ENCODE measurements at regions not wholly inside any gene's neighbourhood (a gene's known extent, or its start where the extent isn't known, plus 50 kb on each side); places are given as distances from the start of the nearest gene placed in this dataset.

- no peaks in the 10 kb centered on the region for H3K27me3 ChIP-seq (ENCODE audit: control insufficient read depth, low read length)
Measured at GRCh38 chr4:45865781-45866180, 258.1 kb downstream of the GABRG1 start.

DNA sequence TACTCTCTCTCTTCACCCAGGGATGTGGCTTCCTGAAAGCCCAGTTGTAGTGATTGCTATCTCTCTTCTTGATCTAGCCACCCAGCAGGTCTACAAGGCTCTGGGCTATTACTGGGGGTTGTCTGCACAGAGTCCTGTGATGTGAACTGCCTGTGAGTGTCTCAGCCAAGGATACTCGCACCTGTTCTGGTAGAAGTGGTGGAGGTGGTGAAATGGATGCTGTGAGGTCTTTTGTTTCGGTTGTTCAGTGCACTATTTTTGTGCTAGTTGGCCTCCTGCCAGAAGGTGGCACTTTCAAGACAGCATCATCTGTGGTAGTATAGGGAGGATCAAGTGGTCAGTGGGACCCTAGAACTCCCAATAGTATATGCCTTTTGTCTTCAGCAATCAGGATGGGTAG is 268.0 kb downstream of the GABRG1 start:
- H3F3A ChIP-seq (ENCODE audit: control insufficient read depth, insufficient read depth): no peaks in the 10 kb centered on the region
- H3K27ac ChIP-seq (ENCODE audit: low read depth, low read length): no peak overlapping the region
- no peaks in the 10 kb centered on the region for H3K4me1 ChIP-seq (ENCODE audit: control insufficient read depth, low read length)
- H3K79me2 ChIP-seq (ENCODE audit: control insufficient read depth, low read length): no peaks in the 10 kb centered on the region
- H3K27me3 ChIP-seq (ENCODE audit: control insufficient read depth, low read length): no peaks in the 10 kb centered on the region
- no peaks in the 10 kb centered on the region for H3K9me2 ChIP-seq (replicated peaks; ENCODE audit: control insufficient read depth, low read length)
- no peak overlapping the region for H3K4me2 ChIP-seq (ENCODE audit: low read length)
- no peaks in the 10 kb centered on the region for H4K20me1 ChIP-seq (ENCODE audit: control insufficient read depth, insufficient read depth, low read depth, low read length)
- no peaks in the 10 kb centered on the region for H3K36me3 ChIP-seq (ENCODE audit: control insufficient read depth, low read length)
- TF ChIP-seq EZH2phosphoT487 (IDR thresholded peaks at IDR 0.05; ENCODE audit: borderline replicate concordance, low read length): no peak
- H3K4me3 ChIP-seq (ENCODE audit: low read length): no peak overlapping the region
- H3K9me3 ChIP-seq (ENCODE audit: control insufficient read depth, insufficient read depth, low read length): no peaks in the 10 kb centered on the region

More at GRCh38 chr4:45865781-45866180, 258.1 kb downstream of the GABRG1 start:
- no peaks in the 10 kb centered on the region for H3K9me3 ChIP-seq (ENCODE audit: control insufficient read depth, insufficient read depth, low read length)
- no peaks in the 10 kb centered on the region for H4K20me1 ChIP-seq (ENCODE audit: control insufficient read depth, insufficient read depth, low read depth, low read length)
- no peak overlapping the region for H3K4me2 ChIP-seq (ENCODE audit: low read length)
- no peaks in the 10 kb centered on the region for H3K36me3 ChIP-seq (ENCODE audit: control insufficient read depth, low read length)
- no peak for TF ChIP-seq EZH2phosphoT487 (IDR thresholded peaks at IDR 0.05; ENCODE audit: borderline replicate concordance, low read length)
- TF ChIP-seq, protein P1, sequence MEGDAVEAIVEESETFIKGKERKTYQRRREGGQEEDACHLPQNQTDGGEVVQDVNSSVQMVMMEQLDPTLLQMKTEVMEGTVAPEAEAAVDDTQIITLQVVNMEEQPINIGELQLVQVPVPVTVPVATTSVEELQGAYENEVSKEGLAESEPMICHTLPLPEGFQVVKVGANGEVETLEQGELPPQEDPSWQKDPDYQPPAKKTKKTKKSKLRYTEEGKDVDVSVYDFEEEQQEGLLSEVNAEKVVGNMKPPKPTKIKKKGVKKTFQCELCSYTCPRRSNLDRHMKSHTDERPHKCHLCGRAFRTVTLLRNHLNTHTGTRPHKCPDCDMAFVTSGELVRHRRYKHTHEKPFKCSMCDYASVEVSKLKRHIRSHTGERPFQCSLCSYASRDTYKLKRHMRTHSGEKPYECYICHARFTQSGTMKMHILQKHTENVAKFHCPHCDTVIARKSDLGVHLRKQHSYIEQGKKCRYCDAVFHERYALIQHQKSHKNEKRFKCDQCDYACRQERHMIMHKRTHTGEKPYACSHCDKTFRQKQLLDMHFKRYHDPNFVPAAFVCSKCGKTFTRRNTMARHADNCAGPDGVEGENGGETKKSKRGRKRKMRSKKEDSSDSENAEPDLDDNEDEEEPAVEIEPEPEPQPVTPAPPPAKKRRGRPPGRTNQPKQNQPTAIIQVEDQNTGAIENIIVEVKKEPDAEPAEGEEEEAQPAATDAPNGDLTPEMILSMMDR (IDR thresholded peaks at IDR 0.05; ENCODE audit: low read depth, low read length, poor library complexity, severe bottlenecking): no peak
- H3K9me2 ChIP-seq (replicated peaks; ENCODE audit: control insufficient read depth, low read length): no peaks in the 10 kb centered on the region
- H3K4me3 ChIP-seq (ENCODE audit: low read length): no peak overlapping the region
- no peaks in the 10 kb centered on the region for H3K79me2 ChIP-seq (ENCODE audit: control insufficient read depth, low read length)
- H3K27ac ChIP-seq (ENCODE audit: low read depth, low read length): no peak overlapping the region
- H3F3A ChIP-seq (ENCODE audit: control insufficient read depth, insufficient read depth): no peaks in the 10 kb centered on the region
- H3K4me1 ChIP-seq (ENCODE audit: control insufficient read depth, low read length): no peaks in the 10 kb centered on the region

- H4K20me1 ChIP-seq (ENCODE audit: control insufficient read depth, insufficient read depth, low read depth, low read length): no peaks in the 10 kb centered on the region
- no peaks in the 10 kb centered on the region for H3K27me3 ChIP-seq (ENCODE audit: control insufficient read depth, low read length)
- no peaks in the 10 kb centered on the region for H3K9me3 ChIP-seq (ENCODE audit: control insufficient read depth, insufficient read depth, low read length)
- H3K4me2 ChIP-seq (ENCODE audit: low read length): no peak overlapping the region
- no peaks in the 10 kb centered on the region for H3K36me3 ChIP-seq (ENCODE audit: control insufficient read depth, low read length)
- no peak for TF ChIP-seq EZH2phosphoT487 (IDR thresholded peaks at IDR 0.05; ENCODE audit: borderline replicate concordance, low read length)
- TF ChIP-seq, protein P1 (IDR thresholded peaks at IDR 0.05; ENCODE audit: low read depth, low read length, poor library complexity, severe bottlenecking): no peak
- no peak overlapping the region for H3K4me3 ChIP-seq (ENCODE audit: low read length)
- H3K27ac ChIP-seq (ENCODE audit: low read depth, low read length): no peak overlapping the region
- no peaks in the 10 kb centered on the region for H3F3A ChIP-seq (ENCODE audit: control insufficient read depth, insufficient read depth)
- H3K79me2 ChIP-seq (ENCODE audit: control insufficient read depth, low read length): no peaks in the 10 kb centered on the region
- no peaks in the 10 kb centered on the region for H3K9me2 ChIP-seq (replicated peaks; ENCODE audit: control insufficient read depth, low read length)
- H3K4me1 ChIP-seq (ENCODE audit: control insufficient read depth, low read length): no peaks in the 10 kb centered on the region
Measured at GRCh38 chr4:45846016-45846415, 277.8 kb downstream of the GABRG1 start.

DNA sequence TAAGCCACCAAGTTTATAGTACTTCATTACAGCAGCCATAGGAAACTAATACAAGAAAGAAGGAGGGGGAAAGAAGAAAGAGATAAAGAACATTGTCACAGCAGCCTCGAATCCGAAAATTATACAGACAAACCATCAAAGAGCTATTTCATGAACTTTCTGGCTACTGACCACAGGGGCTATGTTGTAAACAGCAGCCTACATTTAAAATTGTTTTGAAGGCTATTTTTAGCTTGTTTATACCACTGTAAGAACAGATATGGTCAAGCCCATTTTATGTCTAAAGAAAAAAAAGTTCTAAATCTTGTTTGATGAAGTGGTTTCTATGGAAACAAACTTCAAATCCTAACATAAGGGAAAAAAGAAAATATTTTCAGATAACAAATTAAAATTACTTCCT is 282.1 kb downstream of the GABRG1 start:
- H3K27me3 ChIP-seq (ENCODE audit: control insufficient read depth, low read length): no peaks in the 10 kb centered on the region
- no peaks in the 10 kb centered on the region for H3K36me3 ChIP-seq (ENCODE audit: control insufficient read depth, low read length)
- H4K20me1 ChIP-seq (ENCODE audit: control insufficient read depth, insufficient read depth, low read depth, low read length): no peaks in the 10 kb centered on the region
- H3K79me2 ChIP-seq (ENCODE audit: control insufficient read depth, low read length): no peaks in the 10 kb centered on the region
- no peaks in the 10 kb centered on the region for H3K4me1 ChIP-seq (ENCODE audit: control insufficient read depth, low read length)
- TF ChIP-seq EZH2phosphoT487 (IDR thresholded peaks at IDR 0.05; ENCODE audit: borderline replicate concordance, low read length): no peak
- TF ChIP-seq, protein P1 (IDR thresholded peaks at IDR 0.05; ENCODE audit: low read depth, low read length, poor library complexity, severe bottlenecking): no peak
- no peaks in the 10 kb centered on the region for H3K9me2 ChIP-seq (replicated peaks; ENCODE audit: control insufficient read depth, low read length)
- H3F3A ChIP-seq (ENCODE audit: control insufficient read depth, insufficient read depth): no peaks in the 10 kb centered on the region
- H3K4me2 ChIP-seq (ENCODE audit: low read length): no peak overlapping the region
- no peaks in the 10 kb centered on the region for H3K9me3 ChIP-seq (ENCODE audit: control insufficient read depth, insufficient read depth, low read length)
- H3K4me3 ChIP-seq (ENCODE audit: low read length): no peak overlapping the region
- H3K27ac ChIP-seq (ENCODE audit: low read depth, low read length): no peak overlapping the region

Data from DOHH2 (cell line).